ENCODE measurements at regions not wholly inside any gene's neighbourhood (a gene's known extent, or its start where the extent isn't known, plus 50 kb on each side); places are given as distances from the start of the nearest gene placed in this dataset.
"Not testable (repeated sequence)": the region's sequence is repeated elsewhere in the genome, so short reads cannot be mapped to it uniquely, and the experiment has no call there.

DNA sequence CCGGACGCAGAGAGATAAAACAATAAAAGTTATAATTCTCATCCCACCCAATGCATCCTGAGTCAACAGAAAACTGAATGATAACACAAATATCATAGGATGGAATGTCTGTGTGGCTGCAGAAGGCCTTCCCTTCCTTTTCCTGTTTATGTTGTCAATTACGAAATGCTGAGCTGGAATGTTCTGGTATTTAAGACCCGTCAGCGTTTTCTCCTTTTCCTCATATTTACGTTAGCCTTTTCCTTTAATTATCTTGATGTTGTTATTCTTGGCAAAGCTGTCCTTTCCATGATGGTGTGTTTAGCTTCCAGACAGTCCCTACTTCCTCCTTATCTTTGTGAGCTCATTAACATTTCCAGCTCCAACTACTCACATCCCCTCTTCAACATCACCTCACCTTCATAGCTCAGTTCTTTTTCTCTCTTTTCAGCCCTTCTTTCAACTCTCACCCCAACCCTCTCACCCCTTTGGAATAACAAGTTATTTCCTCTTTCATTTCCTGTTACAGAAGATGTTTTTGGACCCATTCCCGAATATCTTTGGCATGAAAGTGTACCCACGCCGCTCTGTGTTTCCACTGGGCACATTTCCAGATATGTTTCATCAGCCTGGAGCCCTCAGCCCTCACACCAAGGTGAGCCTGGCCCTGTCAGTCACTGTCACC, 221.6 kb downstream of the NR2F1-AS1 start:
- DNase-seq, result no peak

DNA sequence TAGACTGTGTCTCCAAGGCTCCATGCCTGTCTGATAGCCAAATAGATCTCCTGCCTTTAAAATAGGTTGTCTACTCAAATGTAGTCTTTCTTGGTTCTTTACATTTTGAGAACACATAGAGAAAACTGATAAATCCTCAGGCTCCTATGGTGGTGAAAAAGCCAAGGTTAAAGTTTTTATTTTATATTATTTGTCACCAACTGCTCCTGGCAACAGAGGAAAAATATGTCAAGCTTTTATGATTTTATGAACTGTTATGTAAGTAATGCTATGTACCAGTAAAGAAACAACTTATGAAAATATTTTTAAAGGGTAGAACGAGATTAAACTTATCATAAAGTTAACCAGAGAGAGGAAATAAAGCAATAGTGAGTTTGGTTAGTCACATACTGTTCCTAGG, 222.8 kb downstream of the NR2F1-AS1 start:
- DNase-seq, result no peak

DNA sequence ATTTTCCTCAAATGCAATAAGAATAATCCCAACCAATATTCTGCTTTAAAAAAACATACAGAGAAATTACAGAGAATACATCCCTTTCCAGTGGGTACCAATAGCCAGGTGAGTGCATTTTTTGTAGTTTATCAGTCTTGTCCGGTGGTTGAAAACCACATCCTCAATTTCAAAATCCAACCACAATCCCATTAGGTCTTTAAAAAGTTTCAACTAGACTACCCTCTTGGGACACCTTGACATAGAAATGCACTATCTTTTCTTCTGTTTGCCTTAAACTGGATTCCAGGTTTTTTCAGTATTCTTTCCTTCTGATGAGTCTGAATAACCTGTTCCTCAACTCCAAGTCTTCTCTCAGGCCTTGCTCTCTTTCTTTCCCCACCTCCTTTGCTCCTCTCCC, 223.3 kb downstream of the NR2F1-AS1 start:
- no peak for DNase-seq

DNA sequence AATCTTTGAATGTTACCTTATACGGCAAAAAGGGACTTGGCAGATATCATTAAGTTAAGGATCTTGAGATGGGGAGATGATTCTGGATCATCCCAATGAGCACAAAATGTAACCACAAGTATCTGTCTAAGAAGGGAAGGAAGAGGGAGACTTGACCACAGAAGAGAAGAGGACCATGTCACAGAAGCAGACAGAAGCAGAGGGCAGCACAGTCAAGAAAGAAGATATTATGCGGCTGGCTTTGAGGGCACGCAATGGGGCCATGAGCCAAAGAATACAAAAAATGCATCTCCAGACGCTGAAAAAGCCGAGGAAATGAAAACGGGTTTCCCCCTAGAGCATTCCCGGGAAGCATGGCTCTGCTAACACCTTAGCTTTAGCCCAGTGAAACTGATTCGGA, 225.3 kb downstream of the NR2F1-AS1 start:
- DNase-seq, result no peak

DNA sequence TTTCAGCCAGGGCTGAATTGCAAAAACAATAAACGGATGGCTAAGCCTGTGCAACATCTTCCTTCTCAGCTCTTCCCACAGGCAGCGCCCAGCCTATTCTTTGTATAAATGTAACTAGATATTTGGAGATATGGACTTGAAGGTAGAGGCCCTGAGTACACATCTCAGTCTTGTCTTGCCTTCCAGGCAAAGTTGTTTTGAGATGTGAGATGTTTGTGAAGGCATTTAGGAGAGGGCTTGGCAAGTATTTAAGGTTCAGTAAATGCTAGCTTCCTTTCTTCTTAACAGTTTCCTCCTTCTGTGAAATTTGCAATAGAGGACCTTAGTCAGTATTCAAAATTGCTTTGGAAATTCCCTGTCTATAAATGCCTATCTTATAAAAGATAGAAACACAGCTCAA, 228.8 kb downstream of the NR2F1-AS1 start:
- DNase-seq, result no peak

DNA sequence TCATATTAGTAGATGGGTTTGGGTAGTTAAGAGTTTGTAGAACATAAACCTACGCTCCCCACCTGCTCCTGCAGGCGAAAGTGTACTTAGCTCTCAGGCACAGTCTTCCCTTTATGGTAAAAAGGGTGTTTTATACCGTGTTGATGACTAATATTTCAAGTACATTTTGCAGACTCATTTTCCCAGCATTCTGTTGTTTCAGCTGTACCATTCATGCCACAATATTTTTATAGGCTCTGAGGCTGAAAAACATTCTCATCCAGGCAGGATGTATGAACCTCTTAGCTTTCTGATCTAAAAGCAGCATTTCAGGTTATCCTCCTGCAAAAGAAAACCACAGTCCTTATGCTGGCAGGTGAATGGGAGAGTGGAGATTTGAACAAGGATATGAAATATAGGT, 231.4 kb downstream of the NR2F1-AS1 start:
- no peak for DNase-seq

DNA sequence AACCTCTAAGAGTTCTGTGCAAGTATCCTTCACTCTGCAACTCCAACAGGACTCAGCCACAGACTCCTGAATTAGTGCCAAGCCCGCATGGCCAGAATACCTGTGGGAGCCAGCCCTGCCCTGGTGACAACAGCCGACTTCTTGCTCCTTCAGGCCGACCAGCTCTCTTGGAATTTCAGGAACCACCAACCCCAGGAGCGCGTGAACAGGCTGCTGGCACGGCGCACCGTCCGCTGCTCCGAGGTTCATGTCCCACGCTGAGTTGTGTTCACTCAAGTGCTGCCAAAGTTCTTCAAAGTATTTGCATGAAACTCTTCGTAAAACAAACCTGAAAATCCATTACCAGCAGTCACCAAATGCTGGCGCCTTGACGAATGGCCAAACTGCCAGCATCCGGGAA, 232.8 kb downstream of the NR2F1-AS1 start:
- no peak for DNase-seq

DNA sequence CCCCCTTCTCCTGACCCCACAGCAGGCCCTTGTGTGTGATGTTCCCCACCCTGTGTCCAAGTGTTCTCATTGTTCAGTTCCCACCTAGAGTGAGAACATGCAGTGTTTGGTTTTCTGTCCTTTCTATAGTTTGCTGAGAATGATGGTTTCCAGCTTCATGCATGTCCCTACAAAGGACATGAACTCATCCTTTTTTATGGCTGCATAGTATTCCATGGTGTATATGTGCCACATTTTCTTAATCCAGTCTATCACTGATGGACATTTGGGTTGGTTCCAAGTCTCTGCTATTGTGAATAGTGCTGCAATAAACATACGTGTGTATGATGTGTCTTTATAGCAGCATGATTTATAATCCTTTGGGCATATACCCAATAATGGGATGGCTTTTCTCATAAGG, 234.2 kb downstream of the NR2F1-AS1 start:
- not testable (repeated sequence) for DNase-seq

DNA sequence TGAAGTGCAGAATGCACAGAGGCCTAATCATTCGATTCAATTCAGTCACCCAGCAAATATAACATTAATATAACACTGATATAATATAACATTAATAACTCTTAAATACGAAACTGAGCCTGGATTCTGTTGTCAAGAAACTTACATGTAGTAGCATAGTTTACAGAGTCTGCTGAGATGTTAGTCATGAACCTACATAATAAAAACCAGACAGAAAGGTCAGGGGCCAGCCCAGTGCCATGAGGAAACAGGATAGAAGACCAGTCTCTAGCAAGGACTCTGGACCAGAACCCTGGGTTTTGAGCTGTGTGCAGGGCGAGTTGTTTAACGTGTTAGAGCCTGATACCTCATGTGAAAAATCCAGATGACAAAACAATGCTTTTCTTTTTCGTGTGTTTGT, 234.7 kb downstream of the NR2F1-AS1 start:
- no peak for DNase-seq

DNA sequence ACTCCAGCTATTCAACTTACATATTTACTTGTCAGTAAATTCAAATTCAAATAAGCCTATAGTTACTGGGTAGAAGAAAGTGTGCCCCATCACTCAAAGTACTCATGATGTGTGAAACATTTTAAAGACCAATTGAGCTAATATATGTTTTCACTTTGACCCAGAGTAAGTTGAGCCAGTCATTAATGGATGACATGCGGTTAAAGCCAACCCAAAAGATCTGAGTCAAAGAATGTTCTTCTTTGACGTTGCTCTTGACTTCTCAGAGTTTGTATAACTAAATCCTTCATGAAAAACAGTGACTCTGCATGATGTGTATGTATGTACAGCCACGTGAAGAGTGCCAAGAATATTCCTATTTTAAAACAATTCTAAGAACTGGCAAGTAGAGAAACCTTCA, 237.4 kb downstream of the NR2F1-AS1 start:
- DNase-seq, result no peak

DNA sequence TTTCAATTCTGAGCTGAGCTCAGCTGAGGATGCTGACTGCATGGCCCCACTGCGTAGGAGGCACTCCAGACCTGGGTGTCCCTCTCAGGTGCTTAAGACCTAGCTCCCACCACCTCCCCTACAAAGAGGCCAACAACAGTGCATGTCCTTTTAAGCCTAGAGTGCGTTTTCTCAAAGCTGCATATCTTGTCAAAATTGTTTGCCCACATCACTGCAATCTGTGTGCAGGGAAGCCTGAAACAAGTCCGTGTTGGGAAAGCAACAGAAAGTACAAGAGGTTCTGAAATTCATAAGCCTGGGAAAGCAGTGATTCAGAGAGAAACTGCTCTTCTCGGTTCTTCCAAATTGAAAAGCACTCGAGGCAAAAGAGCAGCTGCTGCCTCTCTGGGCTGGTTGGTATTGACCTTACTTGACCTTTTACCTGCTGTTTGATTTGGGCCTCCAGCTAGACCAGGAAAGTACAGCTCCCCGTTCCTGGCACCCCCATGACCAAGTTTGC, 238.4 kb downstream of the NR2F1-AS1 start:
- no peak for DNase-seq

DNA sequence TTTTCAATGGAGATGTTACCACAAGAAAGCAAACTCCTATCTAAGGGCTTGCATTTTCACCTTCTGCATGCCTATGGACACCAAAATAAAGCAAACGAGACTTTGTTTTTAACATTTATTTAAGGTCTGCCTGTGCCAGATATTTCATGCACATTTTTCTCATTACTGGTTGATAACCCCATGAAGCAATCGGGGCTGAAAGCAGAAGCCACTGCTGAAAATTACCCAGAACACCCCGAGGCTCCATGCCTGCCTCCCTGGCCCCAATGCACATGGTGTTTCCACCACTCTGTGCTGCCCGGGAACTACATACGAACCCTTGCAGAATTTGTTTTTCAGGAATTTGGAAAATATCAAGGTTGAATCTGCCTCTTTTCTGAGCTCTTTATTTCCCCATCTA, 240.1 kb downstream of the NR2F1-AS1 start:
- DNase-seq, result no peak

DNA sequence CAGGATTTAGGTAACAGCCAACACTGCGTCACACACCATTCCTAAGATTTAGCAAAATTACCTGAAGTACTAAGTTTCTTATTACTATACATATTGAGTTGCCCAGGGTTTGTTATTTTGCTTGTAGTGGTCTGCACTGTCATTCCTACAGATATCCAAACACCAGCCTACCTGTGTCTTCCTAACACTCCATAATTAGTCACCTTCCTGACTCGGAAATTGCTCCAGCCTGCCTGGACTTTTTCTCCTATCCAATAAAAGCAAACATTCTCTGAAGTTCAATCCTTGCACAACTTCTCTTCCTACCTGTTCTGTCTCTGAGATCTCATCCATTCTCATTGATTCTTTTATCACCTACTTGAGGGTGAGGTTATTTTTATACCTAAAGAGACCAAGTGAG, 243.9 kb downstream of the NR2F1-AS1 start:
- DNase-seq, result no peak

DNA sequence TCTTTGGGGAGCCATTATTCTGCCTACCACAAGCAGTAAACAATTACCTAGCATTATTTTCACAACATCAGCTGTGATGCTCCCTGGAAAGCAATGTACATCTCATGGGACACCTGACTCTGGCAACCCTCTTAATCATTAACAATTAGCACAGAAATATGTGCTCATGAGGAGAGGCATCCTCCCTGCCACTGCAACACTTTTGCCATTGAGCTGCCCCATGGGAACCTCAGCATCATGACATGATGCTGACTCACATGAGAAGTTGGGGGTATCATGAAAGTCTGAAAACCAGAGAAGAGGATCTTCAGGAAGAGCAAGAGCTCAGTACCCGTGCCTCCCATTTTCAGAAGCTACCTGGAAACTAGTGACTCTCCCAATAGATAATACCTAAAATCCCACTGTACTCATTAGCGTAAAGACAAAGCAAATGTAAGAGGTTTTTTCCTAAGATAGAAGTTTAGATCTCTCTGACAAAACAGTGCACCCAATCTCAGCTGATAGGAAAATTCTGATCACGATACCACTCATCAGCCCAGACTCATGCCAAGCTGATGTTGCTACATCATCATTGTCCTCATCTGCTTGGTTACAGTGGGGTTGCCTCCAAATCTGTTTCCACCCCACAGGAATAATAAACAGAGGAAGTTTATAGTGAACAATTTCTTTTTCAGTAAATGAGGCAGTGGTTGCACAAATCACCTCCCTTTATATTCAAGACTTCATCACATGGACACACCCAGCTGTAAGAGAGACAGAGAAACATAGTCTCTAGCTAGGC, 244.5 kb downstream of the NR2F1-AS1 start:
- DNase-seq, result no peak

DNA sequence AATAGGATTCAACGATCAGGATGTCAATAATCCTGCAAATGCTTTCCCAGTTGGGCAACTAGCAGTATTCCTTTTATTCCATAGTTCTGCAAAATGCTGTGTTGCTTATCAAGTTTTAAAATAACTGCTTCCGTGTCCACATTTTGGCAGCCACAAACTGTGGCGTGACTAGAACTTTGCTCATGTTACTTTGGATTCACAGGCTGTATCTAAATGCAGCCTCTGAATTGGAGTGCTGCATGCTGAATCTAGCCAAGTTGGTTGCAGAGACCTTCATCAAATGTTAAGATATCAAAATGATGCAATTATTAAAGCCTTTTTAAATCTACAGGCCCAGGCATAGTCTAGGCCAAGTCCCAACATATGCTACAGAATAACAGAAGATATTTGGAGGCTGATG, 249.2 kb downstream of the NR2F1-AS1 start:
- DNase-seq, result no peak

DNA sequence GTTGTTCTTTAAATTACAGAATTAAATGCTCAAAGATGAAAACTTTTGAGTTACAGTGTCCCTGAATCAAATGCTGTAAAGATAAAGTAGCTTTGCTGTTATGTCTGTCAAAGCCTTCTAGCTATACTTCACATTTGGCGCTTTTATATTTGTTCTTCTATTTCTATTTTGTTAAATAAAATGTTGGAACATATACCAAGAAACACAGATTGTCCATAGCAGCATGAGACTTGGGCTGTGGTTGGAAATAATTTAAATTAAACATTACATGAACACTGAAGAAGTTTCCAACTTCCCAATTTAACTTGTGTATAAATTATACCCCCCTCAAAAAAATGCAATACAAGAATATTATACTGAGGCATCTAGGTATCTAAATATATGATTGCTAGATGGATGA, 249.8 kb downstream of the NR2F1-AS1 start:
- DNase-seq, result no peak

DNA sequence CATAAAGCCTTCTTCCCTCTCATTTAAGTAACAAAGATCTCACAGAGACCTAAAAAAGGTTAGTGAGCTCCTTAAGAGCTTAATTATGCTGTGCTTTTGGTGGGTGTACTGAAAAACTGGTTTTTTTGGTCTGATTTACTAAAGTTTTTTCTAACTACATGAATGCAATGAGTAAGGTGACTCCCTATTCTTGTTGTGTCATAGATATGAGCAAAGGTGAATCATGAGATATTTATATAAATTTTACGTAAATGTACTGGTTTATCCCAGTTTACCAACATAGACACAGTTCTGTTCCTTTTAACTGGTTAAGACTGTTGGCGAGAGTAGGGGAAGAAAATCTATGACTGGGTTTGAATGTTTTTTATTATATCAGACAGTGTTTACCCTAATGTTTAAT, 250.5 kb downstream of the NR2F1-AS1 start:
- no peak for DNase-seq

DNA sequence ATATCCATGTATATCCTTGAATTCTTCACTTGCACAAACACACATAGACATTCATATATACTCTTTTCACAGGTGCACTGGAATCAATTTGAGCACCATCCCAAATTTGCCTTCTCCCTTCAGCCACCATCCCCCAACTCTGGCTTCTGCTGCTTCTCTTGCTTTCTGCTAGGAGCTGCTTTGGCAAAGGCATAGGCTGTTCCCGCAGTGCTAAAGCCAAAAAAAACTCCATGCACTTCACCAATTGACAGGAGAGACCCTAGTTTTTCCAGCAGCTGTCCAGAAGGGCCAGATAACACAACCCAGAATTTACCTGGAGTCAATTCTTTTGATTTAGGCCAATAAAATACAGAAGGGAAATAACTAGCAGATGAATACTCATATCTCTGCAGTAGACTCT, 251.3 kb downstream of the NR2F1-AS1 start:
- DNase-seq, result no peak

DNA sequence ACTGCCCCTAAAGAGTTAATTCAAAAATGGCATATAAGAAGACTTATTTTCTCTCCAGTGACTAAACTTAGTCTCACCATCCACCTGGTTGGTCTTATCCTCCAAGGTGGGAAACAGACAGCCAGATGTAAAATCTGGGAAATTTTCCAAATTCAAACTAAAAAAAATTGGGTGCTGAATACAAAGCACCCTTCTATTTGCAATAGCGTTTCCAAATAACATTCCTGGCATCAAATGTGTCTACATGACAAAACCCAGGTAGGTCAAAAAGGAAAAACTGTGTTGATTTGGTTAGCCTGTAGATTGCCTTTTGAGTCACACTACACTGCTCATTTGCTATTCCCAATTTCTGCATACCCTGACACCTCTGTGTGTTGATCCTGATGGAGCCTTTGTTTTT, 252.2 kb downstream of the NR2F1-AS1 start:
- DNase-seq, result no peak

DNA sequence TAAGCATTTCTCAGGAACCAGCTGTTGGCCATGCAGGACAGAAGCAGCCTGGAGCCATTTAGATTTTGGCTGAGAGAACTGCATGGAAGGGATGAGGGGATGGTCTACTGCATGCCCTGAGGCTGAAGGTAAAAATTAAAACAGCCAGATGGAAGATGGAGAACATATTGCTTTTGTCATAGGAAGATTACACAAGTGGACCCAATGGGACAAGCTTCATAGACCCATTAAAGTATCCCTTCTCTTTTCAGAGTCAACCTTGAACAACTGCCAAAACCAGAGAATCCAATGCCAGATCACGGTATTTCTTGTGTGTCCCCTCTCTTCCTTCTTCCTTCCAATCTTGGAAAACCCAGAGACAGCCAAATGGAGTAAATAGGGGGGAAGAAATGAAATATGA, 253.4 kb downstream of the NR2F1-AS1 start:
- DNase-seq, result no peak

DNA sequence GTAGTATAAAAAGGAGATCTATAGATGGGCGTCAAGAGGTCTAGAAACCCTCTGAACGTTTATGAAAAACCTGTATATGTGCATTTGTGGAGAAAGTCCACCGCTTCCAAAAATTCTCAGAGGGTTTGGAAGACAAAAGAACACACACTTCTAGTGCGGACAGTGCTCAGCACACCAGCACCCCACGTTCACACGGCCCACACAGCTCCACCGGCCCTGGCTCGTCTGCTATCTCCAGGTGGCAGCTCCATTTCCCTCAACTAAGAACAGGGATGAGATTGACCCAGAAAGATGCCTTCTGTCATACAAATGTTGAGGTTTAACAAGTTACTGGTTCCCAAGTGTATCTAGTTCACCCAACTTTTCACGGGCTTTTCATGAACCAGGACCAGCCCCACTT, 255.1 kb downstream of the NR2F1-AS1 start:
- DNase-seq, result no peak

DNA sequence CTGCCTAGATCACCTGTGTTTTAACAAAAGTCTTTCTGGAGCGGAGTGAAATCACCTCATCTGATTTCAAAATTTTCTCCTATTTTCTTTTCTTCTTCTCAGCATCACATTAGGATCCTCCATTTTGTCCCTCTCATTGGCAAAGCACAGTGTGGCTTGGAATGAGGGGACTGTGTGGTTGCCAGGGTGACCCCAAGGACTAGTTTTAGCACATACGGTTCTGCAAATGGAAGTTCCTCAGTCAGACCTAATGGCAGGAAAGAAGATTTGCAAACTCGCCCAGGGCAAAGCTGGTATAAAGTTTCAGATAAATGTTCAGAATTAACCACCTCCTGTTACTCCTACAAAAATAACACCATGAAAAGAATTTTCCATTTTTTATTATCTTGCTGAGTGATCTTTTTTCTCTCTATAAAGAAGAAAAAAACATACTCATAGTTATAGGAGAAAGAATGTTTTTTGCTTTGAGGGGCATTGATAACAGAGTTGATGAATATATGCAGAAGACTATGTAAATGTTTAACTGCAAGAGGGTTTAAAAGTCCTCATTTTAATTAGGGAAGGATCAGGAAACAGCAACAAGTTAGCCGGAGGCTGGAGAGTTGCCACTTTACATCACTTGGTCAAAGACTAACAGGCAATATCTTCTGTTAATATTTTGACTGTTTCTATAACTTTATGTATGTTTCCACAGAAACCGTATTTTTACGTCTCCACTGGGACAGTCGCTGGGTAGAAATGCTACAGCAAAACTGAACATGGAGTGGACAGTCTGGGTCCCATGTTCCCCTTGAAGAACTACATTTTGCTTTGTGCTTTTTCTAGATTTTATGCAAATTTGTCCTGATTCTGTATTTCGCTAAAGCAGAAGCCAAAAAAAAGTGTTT, 257.8 kb downstream of the NR2F1-AS1 start:
- no peak for DNase-seq

DNA sequence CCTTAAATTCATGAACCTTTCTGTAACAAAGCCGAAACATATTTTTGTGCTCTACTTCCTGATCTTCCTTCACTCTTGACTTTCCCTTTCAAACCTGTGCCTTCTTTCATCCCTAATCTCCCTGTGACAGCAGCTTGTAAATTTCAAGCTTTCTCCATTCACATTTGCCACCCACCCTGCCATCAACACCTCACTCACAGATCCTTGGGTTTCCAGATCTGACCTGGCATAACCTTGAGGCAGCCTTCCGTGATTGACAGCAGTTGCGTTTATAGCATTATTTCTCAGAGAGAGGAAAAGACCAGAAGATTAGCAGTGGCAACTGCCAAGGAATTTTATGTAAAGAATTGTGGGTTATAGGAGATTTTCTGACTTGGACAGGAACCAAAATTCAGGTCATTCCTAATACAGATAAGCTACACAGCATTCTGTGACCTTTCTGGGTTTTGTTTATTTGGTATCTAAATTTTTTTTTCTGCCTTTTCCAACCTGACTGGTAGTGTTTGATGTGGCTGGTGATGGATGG, 260.0 kb downstream of the NR2F1-AS1 start:
- no peak for DNase-seq

All from activated CD4-positive, alpha-beta T cell treated with anti-CD3 and anti-CD28 coated beads, Interleukin-10, Interleukin-2, amounts not matched to agents 100 ng/mL and 50 ng/mL, durations not matched to agents 16 hours and 8 hours (primary cell).